Activated CD8-positive, alpha-beta memory T cell treated with anti-CD3 and anti-CD28 coated beads, Interleukin-2, amount 50 U/mL, for 4 hours (primary cell): ENCODE measurements at regions not wholly inside any gene's neighbourhood (a gene's known extent, or its start where the extent isn't known, plus 50 kb on each side); places are given as distances from the start of the nearest gene placed in this dataset.

ENCODE experiments used
- DNase-seq: peaks from one replicate; pipeline ENCODE4 v3.0.0-alpha.2; 2020

- no peak for DNase-seq
These were observed 645.4 kb downstream of the BCOR start for GRCh38 chrX:39452401-39452800.

GRCh38 chrX:39453889-39454621, 643.7 kb downstream of the BCOR start:
- no peak for DNase-seq

DNA sequence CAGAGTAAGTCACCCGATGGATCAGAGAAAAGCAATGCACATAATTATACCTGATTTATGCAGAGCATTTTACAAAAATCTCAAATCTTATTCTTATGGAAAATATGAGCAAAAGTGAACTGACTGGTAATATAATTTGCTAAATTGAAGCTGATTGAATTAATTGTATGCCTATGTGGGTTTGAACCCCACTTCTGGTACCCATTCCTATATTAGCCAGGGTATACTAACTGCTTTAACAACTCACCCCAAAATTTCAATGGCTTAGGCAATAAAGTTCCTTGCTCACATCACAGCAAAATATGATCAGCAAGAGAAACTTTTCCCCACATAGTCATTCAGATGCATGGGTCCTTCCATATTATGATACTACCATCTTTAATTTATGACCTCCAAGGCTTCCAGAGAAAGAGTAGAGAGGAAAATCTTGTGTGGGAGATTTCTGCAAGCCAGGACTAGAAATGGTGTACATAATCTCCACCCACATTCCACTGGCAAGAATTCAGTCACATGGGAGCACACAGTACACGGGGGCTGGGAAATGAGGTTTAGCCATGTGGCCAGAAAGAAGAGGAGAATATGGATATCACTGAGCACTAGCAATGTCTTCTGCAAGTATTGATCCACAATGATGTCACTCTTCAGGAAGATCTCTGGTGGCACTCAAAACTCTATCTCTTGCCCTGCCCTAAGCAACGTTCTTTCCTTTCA, 640.7 kb downstream of the BCOR start:
- DNase-seq: no peak

- DNase-seq: no peak
These were observed 639.0 kb downstream of the BCOR start for GRCh38 chrX:39458779-39459178.

GRCh38 chrX:39459204-39459603, 638.6 kb downstream of the BCOR start:
- DNase-seq: no peak

DNA sequence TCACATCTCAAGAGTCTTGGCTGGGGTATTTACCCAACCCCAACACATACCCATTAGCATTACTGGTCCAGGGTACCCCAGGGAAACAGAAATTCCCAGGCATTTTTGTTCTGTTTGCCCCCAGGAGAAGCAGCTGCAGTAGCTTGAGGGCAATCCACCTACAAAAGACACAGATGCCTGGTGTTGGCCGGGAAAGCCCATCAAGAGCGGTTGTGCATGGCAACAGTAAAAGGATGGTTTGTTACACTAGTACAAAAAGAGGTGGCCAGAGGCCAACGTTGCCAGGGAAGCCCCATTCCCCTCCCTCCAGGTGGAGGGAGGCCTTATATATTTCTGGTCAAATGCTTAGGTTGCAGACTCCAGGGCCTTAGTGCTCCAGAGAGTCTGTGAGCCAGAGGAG, 637.8 kb downstream of the BCOR start:
- no peak for DNase-seq

GRCh38 chrX:39460499-39460898, 637.3 kb downstream of the BCOR start:
- DNase-seq: no peak

- no peak for DNase-seq
These were observed 634.9 kb downstream of the BCOR start for GRCh38 chrX:39462835-39463234.

DNA sequence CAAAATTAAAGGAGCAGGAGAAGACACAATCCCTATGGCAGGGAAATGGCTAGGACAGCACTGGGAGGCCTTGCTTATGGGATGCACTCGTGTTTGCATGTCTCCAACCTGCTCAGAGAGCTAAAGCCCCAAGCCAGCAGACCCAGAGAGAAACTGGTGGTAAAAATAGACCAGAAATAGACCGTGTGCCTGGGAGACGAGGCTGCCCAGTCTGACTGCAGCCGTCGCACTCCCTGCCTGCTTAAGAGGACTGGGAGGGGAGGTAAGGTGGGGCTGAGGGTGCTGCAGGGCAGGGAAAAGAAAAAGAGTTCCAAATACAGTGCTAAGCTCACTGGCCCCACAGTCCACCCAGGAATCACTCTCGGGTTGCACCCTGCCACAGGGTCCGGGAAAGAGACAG, 633.5 kb downstream of the BCOR start:
- no peak for DNase-seq

DNA sequence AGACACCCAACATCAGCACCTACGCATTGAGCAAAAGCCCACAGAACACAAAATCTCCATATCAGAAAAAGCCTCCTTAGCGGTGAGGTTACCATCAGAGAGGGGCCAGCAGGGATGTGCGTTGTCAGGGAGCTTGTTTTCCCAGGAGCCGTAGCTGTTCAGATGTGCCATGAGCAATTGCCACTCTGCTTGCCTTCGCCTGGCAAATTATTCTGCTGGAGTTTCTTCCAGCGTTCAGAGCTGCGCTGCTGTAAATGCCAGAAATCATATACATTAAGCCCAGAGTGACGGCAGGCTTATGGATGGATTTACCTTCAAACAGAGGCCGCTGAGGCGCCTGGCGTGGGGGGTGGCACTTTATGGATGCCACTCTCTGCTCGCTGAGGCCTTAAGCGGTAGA, 632.3 kb downstream of the BCOR start:
- no peak for DNase-seq

- no peak for DNase-seq
These were observed 631.9 kb downstream of the BCOR start for GRCh38 chrX:39465906-39466305.

DNA sequence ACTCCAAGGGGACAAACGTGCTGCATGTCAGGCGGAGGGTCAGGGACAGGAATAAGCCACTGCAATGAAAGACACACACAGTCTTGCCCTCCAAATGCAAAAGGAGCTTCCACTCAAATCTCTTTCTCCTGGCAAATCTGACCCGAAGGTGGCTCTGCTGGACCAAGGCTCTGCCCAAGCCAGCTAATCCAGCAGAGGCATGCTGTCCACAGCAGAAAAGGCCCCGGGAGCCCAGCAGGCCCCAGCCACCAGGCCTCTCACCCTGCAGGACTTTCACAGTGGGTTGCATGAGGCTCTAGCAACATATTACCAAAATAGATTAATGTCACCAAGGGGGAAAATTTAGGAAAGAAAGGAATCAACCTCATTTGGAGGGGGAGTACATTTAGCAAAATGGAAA, 628.6 kb downstream of the BCOR start:
- no peak for DNase-seq

DNA sequence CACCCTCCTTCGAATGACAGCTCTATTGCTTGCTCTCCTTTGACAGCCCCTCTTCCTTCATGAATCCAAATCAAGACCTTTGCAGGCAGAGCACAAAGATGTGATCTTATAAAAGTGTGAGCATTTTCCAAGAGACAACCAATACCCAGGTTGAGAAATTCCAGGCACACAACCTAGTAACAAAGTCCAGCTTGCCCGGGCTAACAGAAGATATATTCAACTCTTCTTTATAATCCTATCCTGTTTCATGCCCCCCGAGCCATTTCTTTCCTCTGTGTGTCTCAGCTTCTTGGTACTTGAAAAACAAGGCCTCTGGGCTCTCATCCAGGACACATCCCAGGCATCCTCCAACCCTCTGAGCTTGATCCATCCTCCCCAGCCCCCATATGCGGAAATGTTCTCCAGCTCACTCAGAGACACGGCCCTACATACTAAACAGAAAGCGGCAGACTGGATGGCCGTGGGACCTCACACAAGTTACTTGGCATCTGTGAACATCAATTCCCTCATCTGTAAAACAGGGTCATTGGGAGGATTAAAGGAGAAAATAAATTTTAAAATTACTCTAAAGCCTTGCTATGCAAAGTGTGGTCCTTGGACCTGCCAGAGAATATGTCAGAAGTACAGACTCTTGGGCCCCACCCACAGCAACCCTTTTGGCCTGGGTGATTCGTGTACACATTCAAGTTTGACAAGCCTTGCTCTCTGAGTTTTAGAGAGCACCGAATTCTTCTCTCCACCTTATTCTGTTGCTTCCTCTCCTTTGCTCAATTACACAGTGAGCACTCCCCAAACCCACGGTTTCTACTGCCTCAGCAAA, 627.0 kb downstream of the BCOR start:
- DNase-seq: no peak

DNA sequence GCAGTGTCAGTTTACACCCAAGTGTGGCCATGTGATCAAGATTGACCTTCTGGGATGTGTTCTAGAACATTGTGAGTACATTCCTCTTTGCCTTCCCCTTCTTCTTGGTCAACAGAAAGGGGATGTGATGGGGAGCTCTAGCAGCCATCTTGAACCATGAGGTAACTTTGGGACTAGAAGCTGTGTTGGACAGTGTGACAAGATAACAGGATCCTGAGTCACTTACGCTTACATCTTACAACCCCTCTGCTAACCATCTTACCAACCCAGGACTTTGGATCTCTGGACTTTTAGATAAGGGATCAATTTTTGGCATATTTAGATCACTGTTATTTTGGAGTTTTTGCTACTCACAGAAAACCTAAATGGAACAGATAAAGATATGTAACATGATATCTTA, 625.6 kb downstream of the BCOR start:
- no peak for DNase-seq

DNA sequence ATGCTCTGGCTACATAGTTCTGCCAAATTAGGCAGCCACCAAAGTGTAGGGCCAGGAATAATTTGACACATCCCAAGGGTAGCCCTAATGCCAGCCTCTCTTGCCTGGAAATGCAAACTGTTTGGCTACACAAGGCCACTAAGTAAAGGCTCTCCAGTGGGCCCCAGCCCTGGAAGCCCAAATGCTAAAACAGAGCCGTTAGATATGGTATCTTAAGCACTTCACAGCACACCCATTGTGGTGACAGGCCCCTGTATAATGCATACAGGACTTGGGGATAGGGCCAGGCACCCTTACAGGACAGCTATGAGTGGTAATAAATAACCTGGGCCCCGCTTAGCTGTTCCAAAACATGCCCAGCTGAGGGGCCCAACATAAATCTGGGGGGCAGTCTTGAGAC, 623.9 kb downstream of the BCOR start:
- no peak for DNase-seq

DNA sequence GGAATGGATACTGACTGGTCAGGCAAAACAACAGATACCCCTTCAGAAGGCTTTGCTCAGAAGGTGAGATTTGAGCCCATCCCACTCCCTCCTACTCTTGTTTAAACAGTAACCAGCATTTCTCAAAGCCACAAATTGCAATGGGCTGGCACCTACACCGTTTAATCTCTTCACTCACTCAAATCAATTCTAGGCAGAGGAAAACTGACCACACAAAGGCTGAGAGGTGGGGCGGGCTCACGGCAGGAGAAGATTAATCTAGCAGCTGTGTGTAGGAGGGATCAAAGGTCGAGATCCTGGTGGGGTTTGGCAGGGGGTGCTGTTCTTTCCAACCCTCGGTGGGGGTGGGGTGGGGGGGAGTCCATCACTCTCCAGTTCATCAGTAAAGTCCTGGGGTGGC, 622.4 kb downstream of the BCOR start:
- no peak for DNase-seq

- no peak for DNase-seq
These were observed 621.1 kb downstream of the BCOR start for GRCh38 chrX:39476604-39477021.

GRCh38 chrX:39477031-39477761, 620.6 kb downstream of the BCOR start:
- DNase-seq: no peak

GRCh38 chrX:39477762-39478120, 620.0 kb downstream of the BCOR start:
- DNase-seq: no peak

GRCh38 chrX:39479856-39480255, 617.9 kb downstream of the BCOR start:
- DNase-seq: no peak

DNA sequence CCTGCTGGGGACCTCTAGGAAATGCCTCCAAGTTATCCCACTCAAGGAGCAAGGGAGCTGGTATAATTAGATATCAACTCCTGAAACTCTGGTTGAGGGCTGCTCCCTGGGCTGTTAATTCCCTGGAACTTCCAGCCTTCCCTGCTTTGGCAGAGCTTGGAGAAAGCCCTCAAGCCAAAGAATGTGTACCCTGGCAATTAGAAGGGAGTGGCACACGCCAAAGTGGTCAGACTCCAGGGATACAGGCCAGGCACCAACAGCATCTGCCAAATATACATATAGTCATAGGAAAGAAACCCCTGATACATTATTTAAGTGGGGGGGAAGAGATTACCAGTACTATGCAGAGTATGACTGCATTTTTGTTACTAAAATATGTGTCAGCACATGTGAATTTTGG, 616.8 kb downstream of the BCOR start:
- no peak for DNase-seq

DNA sequence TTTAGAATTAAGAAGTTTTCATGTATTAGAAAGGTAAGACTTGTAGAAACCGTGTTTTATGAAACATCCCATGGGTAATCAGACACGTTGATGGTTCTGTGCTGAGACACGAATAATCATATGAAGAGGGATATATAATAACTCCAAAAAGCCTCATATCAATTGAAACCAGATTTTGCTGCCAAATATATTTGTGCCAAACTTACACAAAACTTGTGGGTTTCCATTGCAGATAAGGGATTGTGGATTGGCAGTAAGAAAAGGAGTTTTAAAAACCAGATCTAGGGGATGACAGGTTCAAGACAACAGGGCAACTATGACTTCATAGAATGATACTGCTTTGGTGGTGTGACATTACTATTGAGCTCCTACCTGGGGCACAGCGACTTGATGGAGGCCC, 616.1 kb downstream of the BCOR start:
- DNase-seq: no peak
